GM21825 (cell line): ENCODE measurements at regions not wholly inside any gene's neighbourhood (a gene's known extent, or its start where the extent isn't known, plus 50 kb on each side); places are given as distances from the start of the nearest gene placed in this dataset.

Source experiments
- ATAC-seq: cut with Tn5 transposase; IDR thresholded peaks from one replicate; pipeline ENCODE4 v1.9.1; 2021; ENCODE audit warnings: mild to moderate bottlenecking, moderate library complexity; ENCODE audit not compliant: unreplicated experiment

DNA sequence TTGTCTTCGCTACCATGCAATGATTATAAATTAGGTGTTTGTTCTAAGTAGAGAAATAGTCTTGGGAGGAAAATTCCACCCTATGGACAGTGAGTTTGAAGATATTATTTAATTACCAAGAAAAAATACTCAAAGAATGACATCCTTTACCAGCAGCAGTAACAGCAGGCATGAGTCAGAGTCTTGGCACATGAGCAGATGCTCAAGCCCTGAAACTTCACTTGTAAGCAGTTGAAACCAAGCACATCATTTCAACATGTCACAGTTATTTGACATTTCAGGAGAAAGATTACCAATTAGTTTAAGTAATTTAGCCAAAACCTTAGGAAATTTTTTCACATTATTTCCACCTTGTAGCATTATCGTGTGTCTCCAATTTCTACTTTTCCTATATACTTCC is 99.2 kb downstream of the C12orf50 start:
- ATAC-seq, result no peak

DNA sequence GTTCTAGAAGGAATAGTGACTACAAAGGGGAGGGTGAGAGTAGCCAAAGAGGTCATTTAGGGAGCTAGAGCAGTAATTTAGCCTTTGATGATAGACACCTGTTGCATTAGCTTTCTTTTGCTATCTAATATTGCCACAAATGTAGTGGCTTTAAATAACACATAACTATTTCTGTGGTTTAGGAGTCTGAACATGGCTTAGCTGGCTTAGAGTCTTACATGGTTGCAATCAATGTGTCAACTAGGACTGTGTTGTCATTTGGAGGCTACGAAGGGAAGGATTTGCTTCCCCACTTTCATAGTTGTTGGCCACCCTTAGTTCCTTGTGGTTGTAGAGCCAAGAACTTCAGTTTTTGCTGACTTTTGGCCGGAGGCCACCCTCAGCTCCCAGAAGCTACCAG is 99.9 kb downstream of the C12orf50 start:
- ATAC-seq, result no peak

DNA sequence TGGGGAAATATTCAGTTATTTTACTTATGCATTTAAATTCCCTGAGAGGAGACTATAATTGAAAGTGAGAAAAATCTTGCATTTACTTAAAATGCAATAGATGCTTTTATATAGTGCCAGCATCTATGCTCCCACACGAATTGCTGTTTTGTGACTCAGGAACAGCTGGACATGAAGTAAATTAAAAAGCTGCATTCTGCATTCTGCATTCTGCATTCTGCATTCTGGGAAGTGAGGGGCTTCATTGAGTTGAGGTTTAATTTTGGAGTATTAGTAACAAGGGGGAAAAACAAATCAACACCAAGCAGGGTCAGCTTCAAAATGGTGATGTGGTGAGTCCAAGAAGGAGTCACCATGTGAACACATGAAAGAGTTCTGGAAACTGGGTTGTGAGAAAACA is 101.2 kb downstream of the C12orf50 start:
- ATAC-seq, result no peak

DNA sequence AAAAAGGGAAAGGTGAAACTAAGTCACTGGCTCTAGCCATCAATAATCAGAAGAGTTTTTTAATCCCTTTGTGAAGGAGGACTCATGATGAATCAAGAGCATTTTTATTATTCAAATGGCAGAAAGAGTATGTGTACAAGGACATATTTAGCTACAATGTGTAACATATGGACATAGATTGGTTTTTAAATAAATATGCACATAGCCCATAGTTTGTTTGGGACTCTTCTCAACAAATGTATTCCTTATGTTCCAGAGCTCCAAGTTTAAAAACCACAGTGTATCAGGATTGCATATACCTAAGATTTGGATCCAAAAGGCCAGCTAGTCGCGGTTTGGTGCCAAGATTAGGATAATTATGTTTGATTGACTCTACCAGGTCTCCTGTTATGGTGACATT is 104.2 kb downstream of the C12orf50 start:
- no peak for ATAC-seq

DNA sequence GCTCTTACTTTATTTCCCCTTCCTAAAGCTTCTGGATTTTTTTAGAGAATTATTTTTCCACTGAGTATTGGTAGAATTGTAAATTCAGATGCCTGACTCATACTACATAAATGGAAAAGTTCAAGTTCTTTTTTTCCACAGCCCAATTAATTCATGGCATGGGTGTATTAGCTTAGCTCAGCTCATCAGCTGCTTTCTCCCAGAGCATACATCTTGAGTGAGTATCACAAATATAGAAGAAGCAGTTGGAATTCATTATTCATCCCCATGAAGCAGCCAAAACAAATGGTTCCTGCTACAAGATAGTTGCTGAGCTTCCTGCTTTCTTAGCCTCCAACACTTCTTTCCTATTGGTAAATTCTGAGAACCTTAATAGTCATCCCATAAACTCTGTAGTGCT is 105.1 kb downstream of the C12orf50 start:
- ATAC-seq, result no peak

DNA sequence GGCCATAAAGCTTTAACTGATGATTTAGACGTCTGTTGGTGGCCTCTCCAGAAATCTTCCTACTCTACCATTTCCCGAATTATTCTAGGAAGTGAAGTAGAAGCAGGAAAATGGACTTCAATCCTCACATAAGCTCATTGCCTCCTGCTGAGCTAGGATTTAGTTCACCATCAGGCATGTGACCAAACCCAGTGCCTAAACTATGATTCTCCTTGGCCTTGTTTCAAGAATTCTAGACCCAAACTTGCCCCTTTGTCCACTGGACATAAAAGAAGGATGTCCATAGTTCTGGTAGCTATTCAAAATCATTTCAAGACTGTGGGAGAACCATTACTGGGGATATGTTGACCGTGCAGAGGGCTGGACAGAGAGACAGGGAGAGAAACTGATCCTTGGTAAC is 105.8 kb downstream of the C12orf50 start:
- no peak for ATAC-seq

DNA sequence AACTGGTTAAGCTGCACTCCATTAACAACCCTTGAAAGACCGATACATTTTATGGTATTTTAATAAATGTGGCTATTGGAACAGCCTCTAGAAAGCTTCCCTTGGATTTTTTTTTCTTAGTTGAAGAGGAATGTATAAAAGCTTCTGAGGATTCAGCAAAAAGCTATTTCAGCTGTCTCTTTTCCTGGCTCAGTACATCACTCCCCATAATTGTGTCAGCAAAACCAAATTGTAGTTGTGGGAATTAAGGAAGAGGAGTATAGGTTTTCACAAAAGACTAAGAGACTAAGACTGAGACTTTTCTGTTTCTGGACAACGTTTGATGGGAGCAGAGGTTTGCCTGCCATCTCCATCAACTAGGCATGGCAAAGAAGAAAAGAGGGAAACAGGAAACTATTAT is 106.5 kb downstream of the C12orf50 start:
- no peak for ATAC-seq

DNA sequence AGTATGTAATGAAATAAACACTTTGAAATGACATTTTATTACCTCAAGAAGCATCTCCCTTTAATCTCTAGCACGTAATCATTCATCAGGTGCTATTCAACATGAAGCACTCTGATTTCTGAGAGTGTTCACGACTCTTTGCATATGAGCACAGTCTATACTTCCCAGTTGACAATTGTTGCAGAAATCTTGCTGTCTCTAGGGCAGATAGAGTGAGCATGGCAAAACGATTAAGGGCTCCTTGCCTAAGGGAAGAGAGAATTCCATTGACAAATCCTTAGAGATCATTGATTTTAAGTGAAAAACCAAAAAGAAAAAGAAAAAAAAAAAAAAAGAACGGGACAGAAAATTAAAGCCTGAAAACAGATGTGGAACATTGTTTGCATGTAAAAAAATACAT is 107.6 kb downstream of the C12orf50 start:
- no peak for ATAC-seq

DNA sequence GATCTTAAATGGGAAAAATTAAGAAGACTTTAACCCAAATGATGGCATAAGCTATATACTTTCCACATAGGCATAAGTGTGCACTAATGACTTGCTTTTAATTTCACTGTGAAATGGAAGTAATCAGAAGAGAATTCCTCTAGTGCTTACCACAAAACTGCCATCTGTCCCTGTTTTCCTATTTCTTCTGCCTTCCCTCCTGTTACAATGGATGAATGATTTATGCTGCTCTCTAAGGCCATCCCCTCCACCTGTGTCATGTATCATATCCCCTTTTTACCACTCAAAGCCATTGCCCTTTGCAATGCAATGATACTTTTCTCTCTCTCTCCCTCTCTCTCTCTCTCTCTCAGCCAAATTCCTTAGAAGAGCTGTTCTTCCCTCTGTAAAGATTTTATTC is 109.1 kb downstream of the C12orf50 start:
- ATAC-seq, result no peak

DNA sequence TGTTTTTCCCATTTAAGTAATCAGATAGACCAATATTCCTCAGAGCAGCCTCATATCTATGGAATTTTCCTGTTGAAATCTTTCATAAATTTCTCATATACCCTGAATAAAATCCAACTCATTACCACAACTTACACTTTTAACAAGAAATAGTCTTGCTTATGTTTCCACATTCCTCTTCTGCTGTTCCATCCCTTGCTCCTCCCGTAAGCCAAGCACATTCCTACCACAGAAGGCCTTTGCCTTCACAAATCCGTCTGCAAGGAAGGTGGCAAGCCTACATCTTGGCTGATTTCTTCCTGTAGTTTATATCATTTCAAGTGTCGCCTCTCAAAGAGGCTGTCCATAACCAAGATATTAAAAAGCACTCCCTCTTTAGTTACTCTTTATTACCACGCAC is 127.7 kb downstream of the C12orf50 start:
- no peak for ATAC-seq

DNA sequence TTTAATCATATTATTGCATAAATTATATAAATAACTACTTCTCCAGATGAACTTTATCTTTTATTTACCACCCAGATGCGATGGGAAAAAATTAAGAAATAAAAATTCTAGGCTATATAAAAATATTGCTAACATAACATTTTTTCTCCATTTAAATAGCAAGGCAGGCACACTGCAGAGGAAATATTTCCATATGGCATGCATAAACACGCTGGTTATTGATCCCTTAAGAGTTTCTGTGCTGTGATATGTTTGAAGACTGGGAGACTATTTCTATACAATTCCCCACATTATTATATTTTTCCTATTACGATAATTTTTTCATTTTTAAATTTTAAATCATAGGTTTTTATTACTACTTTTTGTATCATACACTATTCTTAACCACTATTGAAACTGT is 131.5 kb downstream of the C12orf50 start:
- no peak for ATAC-seq

DNA sequence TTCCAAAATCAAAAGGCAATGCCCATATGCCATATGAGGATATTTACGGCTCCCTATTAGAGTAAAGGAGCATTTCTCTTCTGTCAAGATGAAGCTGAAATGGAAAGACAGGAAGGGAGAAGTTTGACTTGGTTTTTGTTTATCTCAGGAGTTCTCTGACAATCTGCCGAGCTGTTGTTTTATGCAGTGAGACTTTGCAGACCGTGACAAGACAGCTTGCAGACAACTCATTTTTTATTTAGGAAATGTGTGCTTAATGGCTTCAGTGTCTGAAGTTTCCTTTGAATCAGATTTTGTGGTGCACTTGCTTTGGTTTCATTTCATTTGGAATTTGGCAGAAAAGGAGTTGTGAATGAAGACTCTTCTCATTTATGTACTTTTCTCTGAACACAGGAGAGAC is 145.4 kb downstream of the C12orf50 start:
- no peak for ATAC-seq

DNA sequence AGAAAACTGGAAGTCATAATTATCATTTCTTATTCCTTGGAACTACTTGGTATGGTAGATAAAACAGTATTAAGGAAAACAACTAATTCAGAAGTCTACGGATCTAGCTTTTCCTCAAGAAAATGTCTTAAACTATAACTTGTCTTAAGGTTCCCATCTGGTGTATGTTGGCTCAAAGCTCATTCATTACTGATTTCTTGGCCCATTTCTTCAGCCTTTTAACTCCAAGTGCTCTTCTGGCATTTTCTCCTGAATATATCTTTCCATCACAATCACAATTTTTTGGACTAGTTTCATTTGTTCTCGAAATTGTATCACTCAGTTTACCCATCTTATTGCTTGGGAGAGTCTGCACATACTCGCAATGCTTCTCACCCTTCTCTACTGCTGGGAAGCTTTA is 150.1 kb downstream of the C12orf50 start:
- no peak for ATAC-seq

DNA sequence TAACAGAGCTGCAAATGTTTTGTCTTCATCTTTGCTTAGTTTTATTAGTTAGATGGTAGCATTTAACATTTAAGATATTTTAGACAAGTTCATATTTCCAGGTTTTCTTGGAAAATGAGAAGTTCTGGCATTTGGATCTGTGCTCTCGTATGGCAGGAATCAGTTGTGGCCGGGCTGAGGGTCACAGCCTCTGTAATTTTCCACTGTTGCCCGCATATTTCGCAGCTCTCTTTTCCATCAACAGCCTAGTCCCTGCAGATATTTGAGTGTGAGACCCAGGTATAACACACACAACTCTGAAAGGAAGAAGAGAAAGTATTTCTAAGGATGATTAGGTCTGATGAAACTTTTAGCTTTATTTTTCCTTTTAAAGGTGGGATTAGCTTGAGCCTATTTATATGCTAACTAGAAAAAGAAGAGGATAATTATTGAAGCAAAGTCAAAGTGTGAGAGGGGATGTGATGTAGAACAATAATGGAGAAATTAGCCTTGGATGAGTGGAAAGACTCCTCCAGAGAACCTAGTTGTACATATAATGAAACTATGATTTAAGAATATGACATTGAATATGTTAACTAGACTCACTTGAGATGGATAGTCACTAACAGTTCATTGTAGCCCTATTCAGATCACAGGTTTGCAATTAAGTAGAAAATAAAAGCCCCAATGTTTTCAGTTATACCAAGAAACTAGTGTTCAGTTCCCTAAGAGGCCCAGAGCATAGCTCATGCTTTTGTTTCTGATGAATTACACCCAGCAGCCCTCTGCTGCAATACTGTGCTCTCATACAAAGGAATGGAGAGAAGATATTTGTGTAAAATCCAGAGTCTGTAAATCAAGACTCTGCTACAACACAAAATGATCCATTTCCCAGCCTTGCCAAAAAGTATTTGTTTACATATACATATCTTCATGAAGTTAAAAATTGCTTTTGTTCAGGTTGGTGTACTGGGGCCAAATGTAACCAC is 158.4 kb downstream of the C12orf50 start:
- no peak for ATAC-seq

DNA sequence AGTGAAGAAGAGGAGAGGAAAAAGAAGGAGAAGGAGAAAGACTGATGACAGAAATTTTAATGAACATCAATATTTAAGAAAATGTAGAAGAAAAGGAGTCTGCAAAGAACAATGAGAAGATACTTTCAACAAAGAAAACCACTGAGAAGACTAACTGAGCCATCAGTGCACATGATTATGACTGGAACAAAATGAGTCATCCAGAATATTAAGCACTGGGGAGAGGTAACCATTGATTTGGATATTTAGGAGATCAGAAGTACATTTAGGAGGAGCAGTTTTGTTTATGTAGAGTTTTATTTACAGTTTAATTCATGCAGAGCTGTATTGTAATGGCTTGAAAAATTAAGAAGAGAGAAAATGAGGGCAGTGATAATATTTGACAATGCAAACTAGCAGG is 159.1 kb downstream of the C12orf50 start:
- no peak for ATAC-seq

DNA sequence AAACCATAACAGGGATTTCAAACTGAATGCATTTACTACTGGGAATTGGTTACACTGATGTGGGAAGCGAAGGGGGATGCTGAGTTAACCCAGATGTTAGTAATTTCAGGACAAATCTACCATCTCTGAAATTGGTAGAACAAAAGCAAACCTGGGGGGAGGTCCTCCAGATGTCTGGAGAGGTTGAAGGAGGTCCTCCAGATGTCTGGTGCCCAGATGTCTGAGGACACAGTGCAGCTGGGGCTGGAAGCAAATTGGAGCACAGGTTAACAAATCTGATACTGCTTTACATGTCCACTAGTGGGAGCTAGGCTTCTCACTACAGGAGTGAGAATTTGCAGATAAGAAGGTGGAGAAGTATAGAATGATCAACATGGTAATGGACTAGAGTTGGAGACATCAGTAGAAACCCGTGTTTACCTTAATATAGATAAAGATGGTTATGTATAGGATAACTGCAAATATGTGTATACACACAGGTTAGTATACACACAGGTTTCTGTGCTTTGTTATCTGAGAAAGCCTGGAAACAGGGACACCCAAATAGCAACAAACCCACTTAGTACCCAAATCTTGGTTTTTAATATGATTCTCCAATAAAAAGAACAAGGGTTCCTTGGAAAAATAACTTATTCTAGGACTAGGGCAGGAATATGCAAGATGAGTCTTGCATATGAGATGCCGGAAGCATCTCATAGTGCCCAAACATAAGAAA is 162.5 kb downstream of the C12orf50 start:
- ATAC-seq, result no peak

DNA sequence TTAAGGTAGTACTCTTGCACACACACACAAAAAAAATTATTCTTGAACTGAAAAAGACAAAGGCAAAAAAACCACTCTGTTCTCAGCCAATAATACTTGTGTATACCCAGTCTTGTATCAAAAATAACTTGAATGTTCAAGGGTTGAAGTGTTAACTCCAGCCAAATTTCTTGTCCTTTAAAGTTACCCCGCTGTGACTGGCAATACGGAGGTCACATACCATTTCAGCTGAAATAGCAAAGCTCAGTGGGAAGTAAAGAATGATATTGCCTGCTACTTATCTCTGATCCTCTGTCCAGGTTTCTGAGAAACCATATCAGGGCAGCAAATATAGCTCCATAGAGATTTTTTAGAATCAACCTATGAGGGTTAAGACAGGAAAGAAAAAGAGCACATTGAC is 167.4 kb downstream of the C12orf50 start:
- ATAC-seq, result no peak

DNA sequence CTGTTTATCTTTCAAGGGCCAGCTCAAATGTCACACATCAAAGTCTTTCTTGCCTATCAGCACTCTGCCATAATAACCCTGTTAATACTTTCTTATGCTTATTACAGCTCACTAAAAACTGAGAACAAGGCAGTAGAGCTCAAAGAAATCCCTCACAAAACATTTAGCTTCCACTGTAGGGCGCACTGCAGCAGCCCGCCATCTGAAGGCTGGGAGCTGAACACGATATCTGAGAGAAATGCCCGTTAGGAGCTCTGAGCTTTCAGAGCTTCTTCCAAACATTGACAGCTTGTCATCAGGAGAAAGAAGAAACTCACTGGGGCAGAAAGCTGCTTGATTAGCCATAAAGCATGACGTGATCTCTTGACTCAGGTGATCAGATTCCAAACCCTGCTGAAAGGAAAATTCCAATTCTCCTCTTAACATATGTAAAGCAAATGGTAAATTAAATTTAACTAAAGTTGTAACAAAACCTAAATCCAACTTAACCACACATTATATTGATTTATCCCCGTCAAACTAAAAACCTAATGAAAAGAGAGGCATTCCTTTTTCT is 175.7 kb downstream of the C12orf50 start:
- no peak for ATAC-seq

DNA sequence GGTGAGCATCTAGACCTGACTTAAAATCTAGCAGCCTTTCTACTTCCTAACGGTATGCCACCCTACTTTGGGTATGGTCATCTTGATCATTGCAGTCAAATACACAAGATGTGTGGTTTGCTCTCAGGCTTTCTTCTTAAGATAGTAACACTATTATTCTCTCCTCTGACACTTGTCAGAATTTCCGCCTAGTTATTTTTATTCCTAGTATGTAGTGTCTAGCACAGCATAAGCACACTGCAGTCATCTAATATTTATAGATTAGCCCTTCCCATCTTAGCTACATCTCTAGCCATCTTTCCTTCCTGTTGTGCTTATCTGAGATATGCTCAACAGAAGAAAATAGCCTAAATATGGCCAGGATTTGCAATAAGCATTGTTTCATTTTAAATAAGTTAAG is 180.1 kb downstream of the C12orf50 start:
- ATAC-seq, result no peak

DNA sequence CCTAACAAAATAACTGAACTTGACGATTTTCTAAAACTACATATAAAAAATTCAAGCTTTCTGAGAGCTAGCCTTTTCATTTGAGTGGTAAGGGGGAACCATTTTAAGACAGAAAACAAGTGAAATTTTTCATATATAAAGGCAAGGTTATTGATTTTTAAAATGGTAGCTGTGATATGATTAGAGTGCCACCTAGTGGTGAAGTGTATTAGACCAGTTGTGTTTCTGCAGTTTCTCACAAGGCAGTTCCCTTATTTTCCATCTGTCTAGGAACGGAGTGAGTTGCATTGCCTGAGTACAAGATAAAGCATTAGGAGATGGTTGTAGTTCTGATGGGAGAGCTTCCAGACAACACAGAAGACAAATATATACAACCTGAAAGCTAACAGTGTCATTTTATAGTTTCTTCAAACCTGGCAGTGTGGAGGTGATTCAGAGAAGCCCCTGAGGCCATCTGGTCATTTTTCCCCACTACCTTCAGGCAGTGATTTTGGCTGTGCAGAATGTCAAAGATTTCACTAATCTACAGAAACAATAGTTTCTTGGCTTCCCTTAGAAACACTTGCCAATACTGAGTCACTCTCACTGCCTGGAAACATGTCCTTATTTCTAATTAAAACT is 180.8 kb downstream of the C12orf50 start:
- ATAC-seq, result no peak

DNA sequence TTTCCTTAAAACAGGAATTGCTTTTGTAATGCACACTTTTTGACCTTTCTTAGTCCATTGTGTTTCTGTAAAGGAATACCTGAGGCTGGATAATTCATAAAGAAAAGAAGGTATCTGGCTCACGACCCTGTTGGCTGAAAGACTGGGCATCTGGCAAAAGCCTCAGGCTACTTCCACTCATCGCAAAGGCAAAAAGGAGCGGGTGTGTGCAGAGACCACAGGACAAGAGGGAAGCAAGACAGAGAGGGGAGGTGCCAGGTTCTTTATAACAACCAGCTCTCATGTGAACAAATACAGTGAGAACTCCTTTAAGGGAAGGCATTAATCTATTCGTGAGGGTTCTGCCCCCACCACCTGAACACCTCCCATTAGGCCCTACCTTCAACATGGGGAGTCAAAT is 182.1 kb downstream of the C12orf50 start:
- no peak for ATAC-seq

DNA sequence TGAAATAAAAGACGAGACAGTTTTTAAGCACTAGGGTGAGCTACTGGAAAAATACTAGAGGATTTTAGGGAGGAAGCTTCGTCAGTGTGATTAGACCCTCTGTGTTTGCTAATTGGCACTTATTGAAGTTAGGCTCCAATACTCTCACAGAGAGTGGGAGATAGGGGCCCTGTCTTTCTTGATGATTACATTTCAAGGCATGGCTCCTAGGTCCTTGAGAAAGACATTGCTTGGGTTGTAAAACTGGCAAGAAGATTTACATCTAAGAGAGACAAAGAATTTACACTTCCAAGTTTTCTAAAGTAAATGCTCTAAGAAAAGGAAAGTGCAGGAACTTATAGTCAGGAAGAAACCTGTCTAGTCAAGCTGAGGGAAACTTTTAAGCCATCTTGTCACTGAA is 183.2 kb downstream of the C12orf50 start:
- no peak for ATAC-seq
